Spinal cord (tissue), 9 donors: ENCODE measurements at regions not wholly inside any gene's neighbourhood (a gene's known extent, or its start where the extent isn't known, plus 50 kb on each side); places are given as distances from the start of the nearest gene placed in this dataset.

ENCODE experiments used
- DNase-seq, 6 donors: peaks; one replicate each; pipeline versions ENCODE4 v3.0.0 to v3.0.0-alpha.2; 2013 to 2015; ENCODE audit warnings: low spot score in 6 of 6, low read depth in 4 of 6
- H3K27ac ChIP-seq: one replicate; pipeline ENCODE4 v1.5.1; 2013; ENCODE audit warnings: low read depth, low read length, control low read depth
- H3K27me3 ChIP-seq: one replicate; pipeline ENCODE4 v1.6.1; 2013; ENCODE audit warnings: low read length; ENCODE audit not compliant: control insufficient read depth, insufficient read depth
- H3K36me3 ChIP-seq: one replicate; pipeline ENCODE4 v1.6.1; 2013; ENCODE audit warnings: low read length; ENCODE audit not compliant: control insufficient read depth, insufficient read depth
- H3K4me1 ChIP-seq: one replicate; pipeline ENCODE4 v1.6.1; 2013; ENCODE audit warnings: low read length; ENCODE audit not compliant: control insufficient read depth, insufficient read depth
- H3K4me3 ChIP-seq: one replicate; pipeline ENCODE4 v1.5.1; 2013; ENCODE audit warnings: low read depth, low read length, control low read depth
- H3K9me3 ChIP-seq: one replicate; pipeline ENCODE4 v1.6.1; 2013; ENCODE audit warnings: low read length; ENCODE audit not compliant: control insufficient read depth, insufficient read depth
- WGBS: methylation state at CpG from one replicate; pipeline ENCODE4 v1.1.5; 2013; ENCODE audit warnings: missing lambda C conversion rate; ENCODE audit not compliant: insufficient coverage; 5-methylcytosine and 5-hydroxymethylcytosine counted together
- donor health status: healthy.

DNA sequence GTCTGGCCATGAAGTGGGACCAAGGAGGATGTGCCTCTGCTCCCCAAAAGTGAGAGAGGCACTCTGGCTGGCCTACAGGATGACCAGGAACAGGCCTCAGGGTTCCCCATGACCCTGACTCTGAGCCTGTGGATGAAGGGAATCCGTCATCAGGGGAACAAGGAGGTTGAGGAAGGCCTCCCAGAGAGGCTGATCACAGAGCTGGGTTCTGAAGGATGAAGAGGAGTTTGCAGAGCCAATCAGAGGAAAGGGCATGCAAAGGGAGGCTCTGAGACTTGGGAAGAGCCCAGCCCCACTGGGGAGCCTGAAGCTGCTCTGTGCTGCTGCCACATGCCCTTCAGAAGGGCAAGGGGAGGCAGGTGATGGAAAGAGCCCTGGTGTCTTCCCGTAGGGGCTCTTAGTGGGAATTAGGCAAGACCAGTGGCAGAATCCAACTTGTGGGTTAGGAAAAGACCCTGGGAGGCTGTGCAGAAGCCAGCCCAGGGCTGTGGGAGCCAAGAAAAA is 141.3 kb upstream of the ID2 start:
- Histone ChIP-seq H3K9me3 (no peaks in the 10 kb centered on the region), H3K4me3 (no peak overlapping the region), H3K4me1 (peaks cover 74% of the 10 kb centered on the region), H3K27me3 (no peaks in the 10 kb centered on the region), H3K36me3 (no peaks in the 10 kb centered on the region), H3K27ac (no peak overlapping the region)
- WGBS, result 93% methylated on average over 2 of the region's 2 CpGs
- DNase-seq, result no peak

DNA sequence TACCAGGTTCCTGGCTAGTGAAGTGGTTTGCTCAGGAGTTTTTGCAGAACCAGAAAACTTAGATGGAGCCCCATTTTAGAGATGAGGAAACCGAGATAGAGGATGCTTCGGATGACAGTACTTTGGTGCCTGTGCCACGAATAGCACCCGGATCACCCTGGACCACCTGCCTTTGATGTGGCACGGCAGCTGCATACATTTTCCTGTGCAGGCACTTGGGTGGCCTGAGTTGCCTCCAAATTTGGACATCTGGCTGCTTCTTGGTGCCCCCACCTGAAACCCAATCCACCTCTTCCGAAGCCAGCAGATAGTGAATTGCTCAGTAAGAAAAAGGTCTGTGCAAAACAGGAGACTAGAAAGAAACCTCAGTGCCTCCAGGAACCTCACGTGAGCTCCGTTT is 140.6 kb upstream of the ID2 start:
- DNase-seq, result no peak
- 90% methylated on average over 8 of the region's 8 CpGs for WGBS
- peaks cover 68% of the 10 kb centered on the region for H3K4me1 ChIP-seq

DNA sequence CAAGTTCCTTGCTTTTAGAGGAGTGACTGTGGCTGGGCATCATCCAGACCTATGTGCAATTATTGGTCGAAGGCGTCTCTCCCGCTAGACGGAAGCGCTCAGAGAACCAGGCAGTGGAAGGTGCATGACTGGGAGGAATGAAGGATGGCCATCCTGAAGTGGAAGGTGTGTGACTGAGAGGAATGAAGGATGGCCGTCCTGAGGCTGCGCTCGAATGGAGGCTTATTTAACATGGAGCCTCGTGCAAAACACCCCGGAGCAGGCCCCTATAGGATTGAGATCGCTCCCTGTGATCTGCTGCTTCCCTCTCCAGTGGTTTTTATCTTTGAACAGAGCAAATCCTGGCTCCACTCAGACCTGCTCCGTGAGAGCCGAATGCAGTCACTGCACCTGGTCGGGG is 140.2 kb upstream of the ID2 start:
- H3K27ac ChIP-seq, result no peak overlapping the region
- H3K9me3 ChIP-seq, result no peaks in the 10 kb centered on the region
- peaks cover 64% of the 10 kb centered on the region for H3K4me1 ChIP-seq
- peak in 1 of 6 donors; percentile 32 for DNase-seq
- WGBS, result 92% methylated on average over 14 of the region's 14 CpGs
- no peaks in the 10 kb centered on the region for H3K36me3 ChIP-seq
- no peaks in the 10 kb centered on the region for H3K27me3 ChIP-seq
- H3K4me3 ChIP-seq, result no peak overlapping the region

More for the DNA sequence above, 140.6 kb upstream of the ID2 start:
- Histone ChIP-seq H3K4me3 (no peak overlapping the region), H3K27ac (no peak overlapping the region), H3K9me3 (no peaks in the 10 kb centered on the region), H3K36me3 (no peaks in the 10 kb centered on the region), H3K27me3 (no peaks in the 10 kb centered on the region)

- Histone ChIP-seq H3K4me3 (no peak overlapping the region), H3K36me3 (no peaks in the 10 kb centered on the region), H3K27ac (no peak overlapping the region), H3K9me3 (no peaks in the 10 kb centered on the region), H3K4me1 (peaks cover 55% of the 10 kb centered on the region), H3K27me3 (no peaks in the 10 kb centered on the region)
- peak in 1 of 6 donors; percentile 49 for DNase-seq
- WGBS, result 100% methylated on average over 3 of the region's 5 CpGs
Measured at GRCh38 chr2:8542381-8543059, 139.3 kb upstream of the ID2 start.

DNA sequence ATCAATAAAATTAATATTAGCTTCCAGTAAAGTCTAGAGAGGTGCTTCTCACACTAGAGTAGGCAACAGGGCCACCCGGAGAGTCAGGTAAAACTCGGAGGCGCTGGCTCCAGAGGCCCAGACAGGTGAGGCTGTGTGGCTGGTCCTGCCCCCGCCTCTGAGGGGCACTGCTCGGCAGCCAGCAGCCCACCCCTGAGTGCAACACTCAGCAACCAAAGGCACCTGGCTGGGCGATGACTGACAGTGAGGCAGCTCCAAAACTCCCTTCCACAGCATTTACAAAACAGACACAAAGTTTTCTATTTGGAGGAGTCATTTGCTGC is 138.8 kb upstream of the ID2 start:
- H3K27ac ChIP-seq, result no peak overlapping the region
- peaks cover 51% of the 10 kb centered on the region for H3K4me1 ChIP-seq
- no peak for DNase-seq
- 68% methylated on average over 5 of the region's 6 CpGs for WGBS
- H3K9me3 ChIP-seq, result no peaks in the 10 kb centered on the region
- no peaks in the 10 kb centered on the region for H3K36me3 ChIP-seq
- H3K4me3 ChIP-seq, result no peak overlapping the region
- no peaks in the 10 kb centered on the region for H3K27me3 ChIP-seq

DNA sequence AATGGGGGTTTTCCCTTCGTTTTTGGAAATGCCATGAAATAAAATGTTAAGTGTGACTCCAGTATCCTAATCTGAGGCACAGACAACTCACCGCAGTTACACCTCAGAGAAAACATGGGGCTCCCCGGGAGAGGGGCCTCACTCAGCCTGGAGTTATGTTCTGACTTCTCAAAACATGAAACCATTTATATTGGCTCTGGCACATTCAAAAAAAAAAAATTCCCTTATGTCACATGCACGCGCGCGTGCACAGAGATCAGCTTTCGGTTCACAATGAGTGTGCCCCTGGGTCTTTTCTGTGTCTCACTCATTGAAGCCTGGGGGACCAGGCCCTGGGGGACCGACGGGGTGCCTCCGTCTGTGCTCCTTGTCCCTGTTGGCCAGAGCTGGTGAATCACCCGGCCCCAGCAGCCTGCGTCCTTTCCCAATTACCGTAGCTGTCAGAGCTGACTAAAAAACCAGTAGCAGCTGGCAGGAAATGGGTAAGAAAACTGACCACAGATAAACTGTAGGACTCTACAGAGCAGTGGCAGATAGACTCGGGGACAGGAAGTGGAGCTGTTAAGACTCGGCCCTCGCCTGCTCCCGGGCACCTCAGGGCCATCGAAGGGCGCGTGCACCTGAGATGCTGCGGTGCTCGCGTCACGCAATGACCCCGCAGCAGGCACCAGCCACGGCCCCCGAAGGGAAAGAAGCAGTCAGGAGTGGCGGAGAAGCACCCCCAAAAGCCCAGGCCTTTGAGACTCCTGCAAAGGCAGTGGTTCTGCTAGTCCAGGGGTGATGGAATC is 138.3 kb upstream of the ID2 start:
- 74% methylated on average over 28 of the region's 29 CpGs for WGBS
- no peaks in the 10 kb centered on the region for H3K27me3 ChIP-seq
- no peak overlapping the region for H3K27ac ChIP-seq
- H3K4me3 ChIP-seq, result no peak overlapping the region
- peaks cover 54% of the 10 kb centered on the region for H3K4me1 ChIP-seq
- H3K36me3 ChIP-seq, result no peaks in the 10 kb centered on the region
- DNase-seq, result peak in 1 of 6 donors; percentile 20
- no peaks in the 10 kb centered on the region for H3K9me3 ChIP-seq

DNA sequence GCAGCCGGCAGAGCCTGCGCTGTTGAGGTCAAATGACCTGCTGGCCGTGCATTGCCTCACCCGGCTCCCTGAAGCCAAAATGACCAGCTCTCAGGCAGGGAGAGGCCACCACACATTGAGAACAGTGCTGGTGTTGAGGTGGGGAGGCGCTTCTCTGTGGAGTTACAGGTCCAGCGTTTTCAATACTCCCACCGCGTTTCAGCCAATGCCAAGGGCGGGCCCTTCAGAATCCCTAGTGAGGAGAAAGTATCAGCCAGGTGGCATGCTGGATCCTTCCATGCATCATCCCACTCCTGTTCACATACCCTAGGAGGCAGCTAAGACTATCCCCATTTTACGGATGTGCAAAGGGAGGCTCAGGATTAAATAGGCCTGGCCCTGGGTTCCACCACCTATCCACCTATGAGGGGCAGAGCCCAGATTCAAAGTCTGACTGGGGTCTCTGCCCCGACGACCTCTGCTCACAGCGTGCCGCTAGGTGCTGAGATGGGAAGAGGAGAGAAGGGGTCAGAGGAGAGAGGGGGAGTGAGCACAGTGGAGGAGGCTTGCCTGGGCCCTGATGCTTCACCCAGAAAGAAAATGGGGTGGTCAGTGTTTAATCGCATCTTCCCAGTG is 137.6 kb upstream of the ID2 start:
- H3K27me3 ChIP-seq, result no peaks in the 10 kb centered on the region
- H3K4me3 ChIP-seq, result no peak overlapping the region
- no peaks in the 10 kb centered on the region for H3K36me3 ChIP-seq
- no peak overlapping the region for H3K27ac ChIP-seq
- WGBS, result 93% methylated on average over 11 of the region's 15 CpGs
- DNase-seq, result no peak
- H3K9me3 ChIP-seq, result no peaks in the 10 kb centered on the region
- peaks cover 49% of the 10 kb centered on the region for H3K4me1 ChIP-seq

DNA sequence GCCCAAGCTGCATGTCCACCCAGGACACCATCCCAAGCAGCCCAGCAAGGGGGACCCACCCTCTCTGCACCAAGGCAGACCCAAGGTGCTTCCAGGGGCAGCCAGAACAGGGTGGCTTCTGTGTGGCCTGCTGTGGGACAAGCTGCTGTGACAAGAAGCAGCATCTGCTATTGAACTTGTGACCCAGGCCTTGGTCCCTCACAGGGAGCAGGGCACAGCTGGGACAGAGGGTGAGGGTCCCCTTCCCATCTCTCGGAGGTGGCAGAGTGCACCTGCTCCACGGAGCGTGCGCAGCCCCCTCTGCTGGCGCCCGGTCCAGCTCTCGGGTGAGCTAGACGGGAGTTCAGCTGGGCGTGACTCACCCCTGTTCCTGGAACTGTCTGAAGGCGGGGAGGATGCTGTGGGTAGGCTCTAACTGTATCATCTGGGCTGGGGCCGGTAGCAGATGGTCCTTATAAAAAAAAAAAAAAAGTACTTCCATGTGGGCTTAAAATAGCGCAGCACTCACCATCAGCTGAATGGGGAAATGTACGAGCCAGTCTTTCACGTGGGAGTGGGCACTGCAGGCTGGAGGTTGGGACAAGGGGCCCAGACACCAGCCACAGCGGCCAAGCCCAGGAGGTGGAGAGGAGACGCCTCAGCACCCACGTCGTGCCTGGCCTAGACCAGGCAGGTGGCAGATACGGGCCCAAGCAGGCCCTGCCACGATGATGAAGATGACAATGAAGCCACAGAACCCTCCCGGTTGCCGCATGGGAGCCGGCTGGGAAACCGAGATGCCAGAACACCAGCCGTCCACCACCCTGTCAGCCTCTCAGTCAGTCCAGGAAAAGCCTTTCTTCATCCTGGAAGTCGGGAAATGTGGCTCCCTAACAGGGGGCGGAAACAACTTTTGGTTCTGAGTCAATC is 136.8 kb upstream of the ID2 start:
- WGBS, result 70% methylated on average over 27 of the region's 27 CpGs
- Histone ChIP-seq H3K4me1 (peaks cover 41% of the 10 kb centered on the region), H3K9me3 (no peaks in the 10 kb centered on the region), H3K36me3 (no peaks in the 10 kb centered on the region), H3K4me3 (no peak overlapping the region), H3K27me3 (no peaks in the 10 kb centered on the region), H3K27ac (no peak overlapping the region)
- DNase-seq, result peak in 2 of 6 donors; percentile 52 to 78
